ENCODE measurements at regions not wholly inside any gene's neighbourhood (a gene's known extent, or its start where the extent isn't known, plus 50 kb on each side); places are given as distances from the start of the nearest gene placed in this dataset.

GRCh38 chr17:34713687-34714086, 134.3 kb downstream of the TMEM132E start:
- no peak for TF ChIP-seq CTCF (IDR thresholded peaks at IDR 0.05)
- no peak for TF ChIP-seq POLR2A (IDR thresholded peaks at IDR 0.05)

Measured in right lobe of liver (tissue), 4 donors.